Loucy (cell line): ENCODE measurements at regions not wholly inside any gene's neighbourhood (a gene's known extent, or its start where the extent isn't known, plus 50 kb on each side); places are given as distances from the start of the nearest gene placed in this dataset.

Source experiments
- H2AFZ ChIP-seq: fragments of 200-600 bp; sonication (generic); 2 replicates; pipeline ENCODE4 v1.6.0; 2016; ENCODE audit warnings: antibody characterized with exemption, mild to moderate bottlenecking, low read length, moderate library complexity
- H3F3A ChIP-seq: fragments of 200-600 bp; 2 replicates; pipeline ENCODE4 v1.6.0; 2016; ENCODE audit warnings: antibody characterized with exemption, low read depth, mild to moderate bottlenecking
- H3K27me3 ChIP-seq: fragments of 200-600 bp; sonication (generic); 2 replicates; pipeline ENCODE4 v1.6.1; 2014; ENCODE audit warnings: low read length, mild to moderate bottlenecking; ENCODE audit not compliant: insufficient read depth, poor library complexity, severe bottlenecking
- H3K36me3 ChIP-seq: fragments of 200-600 bp; sonication (generic); 2 replicates; pipeline ENCODE4 v1.6.1; 2016; ENCODE audit warnings: low read length; ENCODE audit not compliant: insufficient read depth
- H3K4me1 ChIP-seq: fragments of 200-600 bp; sonication (generic); 2 replicates; pipeline ENCODE4 v1.5.1; 2014; ENCODE audit warnings: low read length, mild to moderate bottlenecking; ENCODE audit not compliant: insufficient read depth, poor library complexity, severe bottlenecking
- H3K4me2 ChIP-seq: fragments of 200-600 bp; sonication (generic); 2 replicates; pipeline ENCODE4 v1.6.0; 2014; ENCODE audit warnings: antibody characterized with exemption, low read length, low read depth, mild to moderate bottlenecking; ENCODE audit not compliant: poor library complexity, severe bottlenecking
- H3K4me3 ChIP-seq: fragments of 200-600 bp; sonication (generic); 2 replicates; pipeline ENCODE4 v1.5.1; 2014; ENCODE audit warnings: low read length, mild to moderate bottlenecking, mixed read lengths; ENCODE audit not compliant: poor library complexity, severe bottlenecking
- H3K79me2 ChIP-seq: fragments of 200-600 bp; sonication (generic); 2 replicates; pipeline ENCODE4 v1.6.1; 2014; ENCODE audit warnings: low read length; ENCODE audit not compliant: insufficient read depth
- H3K9ac ChIP-seq: fragments of 200-600 bp; sonication (generic); 2 replicates; pipeline ENCODE4 v1.6.0; 2014; ENCODE audit warnings: mild to moderate bottlenecking, low read depth, low read length, moderate library complexity; ENCODE audit not compliant: poor library complexity, severe bottlenecking
- H3K9me2 ChIP-seq: fragments of 200-600 bp; sonication (generic); replicated peaks from 2 replicates; pipeline ENCODE4 v1.6.1; 2016; ENCODE audit warnings: low read depth, low read length, mixed read lengths
- H3K9me3 ChIP-seq: fragments of 200-600 bp; sonication (generic); 2 replicates; pipeline ENCODE4 v1.6.1; 2014; ENCODE audit warnings: mild to moderate bottlenecking, antibody characterized with exemption, low read length, low read depth; ENCODE audit not compliant: insufficient read depth
- H4K20me1 ChIP-seq: fragments of 200-600 bp; sonication (generic); 2 replicates; pipeline ENCODE4 v1.6.0; 2014; ENCODE audit warnings: antibody characterized with exemption, low read length, mild to moderate bottlenecking; ENCODE audit not compliant: insufficient read depth, poor library complexity, severe bottlenecking
- CTCF ChIP-seq: fragments of 200-600 bp; sonication (generic); conservative IDR thresholded peaks from 2 replicates; pipeline ENCODE4 v1.5.1; 2014; ENCODE audit warnings: mild to moderate bottlenecking, antibody characterized with exemption, low read length
- EZH2phosphoT487 ChIP-seq: fragments of 200-600 bp; IDR thresholded peaks from 2 replicates; pipeline ENCODE4 v1.6.1; 2018; ENCODE audit warnings: antibody characterized with exemption, mild to moderate bottlenecking, moderate library complexity, borderline replicate concordance

GRCh38 chr11:97871816-97872215 is 1148.9 kb upstream of the CNTN5 start:
- no peaks in the 10 kb centered on the region; the same call in 1 of the 2 replicates for H3K9me3 ChIP-seq
- H2AFZ ChIP-seq = no peak overlapping the region
- no peaks in the 10 kb centered on the region for H4K20me1 ChIP-seq
- H3K79me2 ChIP-seq = no peaks in the 10 kb centered on the region
- H3K4me3 ChIP-seq = no peak overlapping the region
- no peaks in the 10 kb centered on the region for H3K4me1 ChIP-seq
- H3K9ac ChIP-seq = no peak overlapping the region
- no peak for TF ChIP-seq EZH2phosphoT487
- TF ChIP-seq CTCF = no peak
- H3K4me2 ChIP-seq = no peak overlapping the region
- H3F3A ChIP-seq = no peaks in the 10 kb centered on the region
- no peaks in the 10 kb centered on the region for H3K36me3 ChIP-seq
- H3K9me2 ChIP-seq = no peaks in the 10 kb centered on the region
- no peaks in the 10 kb centered on the region for H3K27me3 ChIP-seq

GRCh38 chr11:97880209-97880608 is 1140.5 kb upstream of the CNTN5 start:
- Histone ChIP-seq H3K9me3 (no peaks in the 10 kb centered on the region), H3K79me2 (no peaks in the 10 kb centered on the region), H3K9ac (no peak overlapping the region), H3K4me3 (no peak overlapping the region), H2AFZ (no peak overlapping the region), H4K20me1 (no peaks in the 10 kb centered on the region), H3K4me2 (no peak overlapping the region), H3K4me1 (no peaks in the 10 kb centered on the region), H3F3A (no peaks in the 10 kb centered on the region), H3K9me2 (no peaks in the 10 kb centered on the region), H3K36me3 (no peaks in the 10 kb centered on the region), H3K27me3 (no peaks in the 10 kb centered on the region)
- TF ChIP-seq EZH2phosphoT487 = no peak
- no peak for TF ChIP-seq CTCF

- Histone ChIP-seq H3K4me1 (no peaks in the 10 kb centered on the region), H3K9me3 (no peaks in the 10 kb centered on the region), H2AFZ (no peak overlapping the region)
These were observed 1137.7 kb upstream of the CNTN5 start for GRCh38 chr11:97883086-97883485.

More at GRCh38 chr11:97883086-97883485, 1137.7 kb upstream of the CNTN5 start:
- Histone ChIP-seq H3K9me2 (no peaks in the 10 kb centered on the region), H4K20me1 (no peaks in the 10 kb centered on the region), H3K9ac (no peak overlapping the region), H3K27me3 (no peaks in the 10 kb centered on the region), H3K36me3 (no peaks in the 10 kb centered on the region), H3K4me2 (no peak overlapping the region), H3K4me3 (no peak overlapping the region), H3K79me2 (no peaks in the 10 kb centered on the region), H3F3A (no peaks in the 10 kb centered on the region)
- TF ChIP-seq CTCF = no peak
- TF ChIP-seq EZH2phosphoT487 = no peak
